ENCODE measurements at regions not wholly inside any gene's neighbourhood (a gene's known extent, or its start where the extent isn't known, plus 50 kb on each side); places are given as distances from the start of the nearest gene placed in this dataset.

- no peak overlapping the region for H3K4me3 ChIP-seq (ENCODE audit: low read depth, low read length)
- TF ChIP-seq CTCF (IDR thresholded peaks at IDR 0.05; ENCODE audit: low read depth, low read length) = no peak
These were observed 229.2 kb upstream of the MTNR1B start for GRCh38 chr11:92740276-92740675.

GRCh38 chr11:92744929-92745585 lies 224.4 kb upstream of the MTNR1B start:
- no peak overlapping the region for H3K4me3 ChIP-seq (ENCODE audit: low read depth, low read length)
- TF ChIP-seq CTCF (IDR thresholded peaks at IDR 0.05; ENCODE audit: low read depth, low read length) = no peak

- H3K4me3 ChIP-seq (ENCODE audit: low read depth, low read length) = no peak overlapping the region
- TF ChIP-seq CTCF (IDR thresholded peaks at IDR 0.05; ENCODE audit: low read depth, low read length) = no peak
These were observed 218.7 kb upstream of the MTNR1B start for GRCh38 chr11:92750794-92751193.

GRCh38 chr11:92751594-92751993 lies 217.9 kb upstream of the MTNR1B start:
- no peak overlapping the region for H3K4me3 ChIP-seq (ENCODE audit: low read depth, low read length)
- TF ChIP-seq CTCF (IDR thresholded peaks at IDR 0.05; ENCODE audit: low read depth, low read length) = no peak

DNA sequence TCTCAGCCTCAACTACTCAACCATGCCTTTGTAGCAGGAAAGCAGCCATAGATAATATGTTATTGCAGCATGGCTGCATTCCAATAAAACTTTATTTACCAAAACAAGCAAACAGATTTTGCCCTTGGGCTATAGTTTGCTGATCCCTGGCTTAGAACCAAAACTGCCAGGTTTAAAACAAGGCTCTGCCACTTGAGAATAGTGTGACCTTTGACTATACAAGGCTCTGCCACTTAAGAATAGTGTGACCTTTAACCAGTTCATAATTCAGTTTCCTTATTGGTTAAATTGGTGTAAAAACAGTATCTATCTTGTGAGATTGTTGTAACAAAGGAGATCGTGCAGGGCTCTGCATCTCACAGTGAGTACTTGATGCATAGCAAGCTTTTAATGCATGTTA lies 217.3 kb upstream of the MTNR1B start:
- no peak for TF ChIP-seq CTCF (IDR thresholded peaks at IDR 0.05; ENCODE audit: low read depth, low read length)
- H3K4me3 ChIP-seq (ENCODE audit: low read depth, low read length) = no peak overlapping the region

DNA sequence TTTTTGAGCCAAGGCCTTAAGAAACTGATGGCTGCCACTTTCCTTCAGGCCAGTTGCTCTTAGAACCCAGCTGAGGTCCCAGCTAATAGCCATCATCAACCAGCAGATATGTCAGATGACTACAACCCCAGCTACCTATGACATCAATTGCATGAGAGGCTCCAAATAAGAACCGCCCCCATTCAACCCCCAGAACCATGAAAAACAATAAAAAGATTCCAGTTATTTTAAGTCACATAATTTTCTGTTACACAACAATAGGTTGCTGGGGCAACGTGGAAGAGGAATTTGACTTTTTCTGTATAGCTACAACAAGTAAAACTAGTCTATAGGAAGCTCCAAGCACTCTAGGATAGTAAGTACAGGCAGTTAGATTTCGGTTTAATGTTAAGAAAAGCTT lies 216.3 kb upstream of the MTNR1B start:
- no peak overlapping the region for H3K4me3 ChIP-seq (ENCODE audit: low read depth, low read length)
- no peak for TF ChIP-seq CTCF (IDR thresholded peaks at IDR 0.05; ENCODE audit: low read depth, low read length)

DNA sequence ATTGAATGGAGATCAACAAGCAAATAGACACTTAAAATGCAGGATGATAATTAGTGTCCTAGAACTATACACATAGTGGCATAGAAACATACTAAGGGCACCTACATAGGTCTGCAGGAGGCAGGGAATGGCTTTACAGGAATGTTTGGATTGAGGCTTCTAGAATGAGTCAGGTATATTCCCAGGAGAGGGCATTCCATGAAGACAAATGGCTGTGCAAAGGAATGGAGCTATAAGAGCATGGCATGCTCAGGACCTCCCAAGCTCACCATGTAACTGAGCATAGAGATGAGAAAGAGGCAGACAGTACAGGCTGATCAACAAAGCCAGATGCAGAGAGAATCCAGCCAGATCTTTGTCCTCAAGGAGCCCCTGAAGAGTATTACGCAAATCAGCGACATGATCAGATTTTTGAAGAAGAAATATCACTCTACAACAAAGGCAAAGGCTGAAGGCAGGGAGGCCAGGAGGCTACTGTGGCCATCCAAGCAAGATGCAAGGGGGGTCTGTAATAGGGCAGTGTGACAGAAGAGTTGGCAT lies 211.1 kb upstream of the MTNR1B start:
- TF ChIP-seq CTCF (IDR thresholded peaks at IDR 0.05; ENCODE audit: low read depth, low read length) = no peak
- H3K4me3 ChIP-seq (ENCODE audit: low read depth, low read length) = no peak overlapping the region
